SHP77 treated with DMSO at 0.1 percent for 48 hours (cell line): ENCODE measurements at regions not wholly inside any gene's neighbourhood (a gene's known extent, or its start where the extent isn't known, plus 50 kb on each side); places are given as distances from the start of the nearest gene placed in this dataset.
"Not testable (repeated sequence)": the region's sequence is repeated elsewhere in the genome, so short reads cannot be mapped to it uniquely, and the experiment has no call there.

ENCODE experiments used
- DNase-seq: peaks from one replicate; lab custom pipeline; 2025; lab: John Stamatoyannopoulos, UW

GRCh38 chr10:6692103-6692502 is 112.0 kb upstream of the PRKCQ start:
- no peak for DNase-seq

DNA sequence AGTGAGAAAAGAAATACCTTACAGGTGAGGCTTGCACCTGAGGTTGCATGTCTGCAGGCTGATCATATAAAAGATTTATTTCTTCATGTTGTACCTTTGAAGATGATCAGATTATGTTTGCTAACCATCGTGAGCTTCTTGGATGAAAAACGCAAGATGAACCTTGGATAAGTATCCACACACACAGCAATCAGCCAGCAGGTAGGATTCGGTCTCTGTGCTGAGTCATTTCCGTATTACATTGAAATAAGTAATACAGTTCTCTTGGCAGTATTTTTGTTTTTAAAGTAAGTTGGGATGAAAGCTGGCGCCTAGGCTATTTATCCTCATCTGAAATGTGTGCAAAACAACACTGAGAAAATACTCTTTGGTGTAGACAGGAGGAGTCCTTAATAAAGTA is 109.0 kb upstream of the PRKCQ start:
- DNase-seq: no peak

GRCh38 chr10:6680735-6681134 is 100.7 kb upstream of the PRKCQ start:
- no peak for DNase-seq

DNA sequence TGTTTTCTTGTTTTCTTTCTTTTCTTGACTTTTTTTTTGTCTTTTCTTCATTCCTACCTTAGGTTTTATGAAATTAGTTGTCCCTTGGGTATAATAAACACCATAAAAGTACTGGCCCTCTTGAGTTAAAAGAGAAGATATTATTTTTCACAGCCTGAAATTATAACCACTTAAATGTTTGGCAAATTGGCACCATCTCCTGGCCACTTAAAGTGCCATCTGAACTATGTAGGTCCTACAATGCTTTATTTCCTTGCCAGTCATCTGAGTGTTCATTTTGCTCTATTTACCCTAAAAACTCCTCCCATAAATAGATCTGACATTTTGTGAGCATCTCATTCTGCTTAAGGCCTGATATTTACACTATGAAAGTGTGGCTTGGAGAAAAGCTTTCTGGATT is 98.9 kb upstream of the PRKCQ start:
- DNase-seq: no peak

DNA sequence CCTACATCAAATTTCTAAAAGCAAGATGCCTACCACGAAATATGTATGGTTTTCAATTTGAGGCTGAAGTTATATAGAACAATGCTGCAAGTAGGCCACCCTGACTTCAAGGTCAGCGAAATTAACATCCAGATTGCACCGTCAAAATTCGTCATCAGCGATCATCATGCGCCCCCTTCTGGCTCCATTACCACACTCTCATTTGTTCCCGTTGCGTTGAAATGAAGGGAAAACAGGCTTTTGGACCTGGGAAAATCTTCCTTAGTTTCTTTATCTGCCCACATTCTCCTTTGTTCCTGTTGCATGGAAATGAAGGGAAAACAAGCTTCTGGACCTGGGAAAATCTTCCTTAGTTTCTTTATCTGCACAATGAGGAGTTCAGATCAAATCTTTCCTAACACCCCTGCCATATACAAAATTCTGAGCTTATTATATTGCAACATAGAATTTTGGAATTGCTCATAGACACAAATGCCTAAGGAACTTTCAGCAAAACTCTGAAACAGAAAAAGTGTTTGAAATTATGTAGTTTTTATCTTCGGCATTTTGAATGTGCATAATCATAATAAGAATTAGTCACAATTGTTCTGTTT is 98.2 kb upstream of the PRKCQ start:
- DNase-seq: peak; percentile 1

DNA sequence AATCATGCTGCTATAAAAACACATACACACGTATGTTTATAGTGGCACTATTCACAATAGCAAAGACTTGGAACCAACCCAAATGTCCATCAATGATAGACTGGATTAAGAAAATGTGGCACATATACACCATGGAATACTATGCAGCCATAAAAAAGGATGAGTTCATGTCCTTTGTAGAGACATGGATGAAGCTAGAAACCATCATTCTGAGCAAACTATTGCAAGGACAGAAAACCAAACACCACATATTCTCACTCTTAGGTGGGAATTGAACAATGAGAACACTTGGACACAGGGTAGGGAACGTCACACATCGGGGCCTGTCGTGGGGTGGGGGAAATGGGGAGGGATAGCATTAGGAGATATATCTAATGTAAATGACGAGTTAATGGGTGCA is 97.1 kb upstream of the PRKCQ start:
- DNase-seq: not testable (repeated sequence)

GRCh38 chr10:6674291-6674690 is 94.2 kb upstream of the PRKCQ start:
- no peak for DNase-seq

GRCh38 chr10:6671976-6672375 is 91.9 kb upstream of the PRKCQ start:
- no peak for DNase-seq

DNA sequence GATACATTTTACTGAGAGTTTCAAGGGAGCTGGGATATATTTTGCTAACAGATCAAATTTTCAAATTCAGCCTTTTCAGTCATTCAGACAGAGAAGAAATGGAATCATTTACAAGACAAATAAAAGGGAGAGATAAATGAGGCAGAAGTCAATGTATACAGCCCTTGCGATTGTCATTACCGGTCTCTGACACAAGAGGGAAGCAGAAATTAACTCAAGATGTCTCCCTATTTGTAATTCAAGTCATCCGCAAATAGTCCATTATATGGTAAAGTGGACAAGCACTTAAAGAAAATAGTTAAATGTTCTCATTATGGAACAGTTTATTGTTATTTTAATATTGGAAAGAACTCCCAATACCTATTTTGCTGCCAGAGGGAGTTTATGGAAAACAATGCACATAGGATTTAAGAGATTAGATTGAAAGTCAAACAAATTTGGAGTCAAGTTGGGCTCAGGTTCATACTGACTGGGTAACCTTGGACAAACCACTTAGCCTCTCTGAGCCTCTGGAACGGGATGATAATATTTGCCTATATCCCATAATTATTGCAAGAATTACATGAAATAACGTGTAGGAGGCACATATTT is 89.3 kb upstream of the PRKCQ start:
- peak; percentile 36 for DNase-seq

DNA sequence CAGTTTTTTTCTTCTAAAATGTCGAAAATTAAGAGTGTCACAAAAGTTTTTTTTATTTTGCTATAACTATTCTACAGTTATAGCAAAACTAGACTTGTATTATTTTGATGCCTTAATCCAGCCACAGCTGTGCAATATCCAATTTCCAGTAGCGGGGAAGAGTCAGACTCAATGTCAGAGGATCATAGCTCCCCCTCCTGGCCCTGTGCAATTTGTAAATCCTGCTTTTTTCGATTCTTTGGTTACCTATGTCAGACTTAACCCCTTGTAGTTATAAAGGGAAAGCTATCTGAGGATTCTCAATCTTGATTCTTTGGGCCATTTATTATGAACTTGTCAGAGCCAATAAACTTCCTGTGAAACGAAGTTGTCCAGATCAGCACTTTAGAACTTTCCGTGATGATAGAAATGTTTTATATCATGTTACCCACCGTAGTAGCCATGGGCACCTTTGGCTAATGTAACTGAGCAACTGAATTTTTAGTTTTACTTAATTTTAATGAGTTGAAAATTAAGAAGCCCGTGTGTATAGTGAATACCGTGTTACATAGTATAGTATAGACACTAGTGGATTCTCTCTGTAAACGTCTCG is 87.7 kb upstream of the PRKCQ start:
- DNase-seq: peak; percentile 54

DNA sequence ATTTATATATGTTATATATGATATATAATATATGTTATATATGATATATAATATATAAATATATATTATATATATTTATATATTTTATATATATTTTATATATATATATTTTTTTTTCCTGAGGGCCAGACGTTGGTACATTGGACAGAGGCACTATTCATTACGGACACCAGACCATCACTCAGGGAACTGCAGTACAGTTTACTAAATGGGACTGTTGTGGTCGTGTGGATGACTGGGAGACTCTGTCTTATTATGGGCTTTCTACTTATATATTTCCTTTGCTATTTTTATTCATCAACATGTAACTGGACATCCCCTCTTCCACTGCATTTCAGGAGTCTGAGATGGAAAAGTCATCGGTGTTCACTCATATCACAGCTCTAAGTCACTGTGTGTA is 87.1 kb upstream of the PRKCQ start:
- DNase-seq: no peak

DNA sequence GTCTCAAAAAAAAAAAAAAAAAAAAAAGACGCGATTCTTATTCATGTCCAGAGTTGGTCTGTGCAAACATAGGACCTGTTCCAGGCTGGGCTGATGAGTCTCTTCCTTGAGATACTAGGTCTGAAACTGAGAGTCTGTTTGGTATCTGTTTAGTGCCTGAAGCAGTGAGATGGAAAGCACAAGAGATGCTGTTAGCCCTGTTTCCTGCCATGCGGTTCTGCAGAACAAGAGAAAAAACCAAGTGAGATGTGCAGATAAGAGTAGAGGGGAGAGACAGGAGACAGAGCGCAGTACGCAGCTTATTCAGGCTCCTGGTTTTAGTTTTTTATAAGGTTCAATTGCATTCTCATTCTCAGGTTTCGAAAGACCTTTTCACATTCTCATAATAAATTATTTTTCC is 85.8 kb upstream of the PRKCQ start:
- DNase-seq: no peak

DNA sequence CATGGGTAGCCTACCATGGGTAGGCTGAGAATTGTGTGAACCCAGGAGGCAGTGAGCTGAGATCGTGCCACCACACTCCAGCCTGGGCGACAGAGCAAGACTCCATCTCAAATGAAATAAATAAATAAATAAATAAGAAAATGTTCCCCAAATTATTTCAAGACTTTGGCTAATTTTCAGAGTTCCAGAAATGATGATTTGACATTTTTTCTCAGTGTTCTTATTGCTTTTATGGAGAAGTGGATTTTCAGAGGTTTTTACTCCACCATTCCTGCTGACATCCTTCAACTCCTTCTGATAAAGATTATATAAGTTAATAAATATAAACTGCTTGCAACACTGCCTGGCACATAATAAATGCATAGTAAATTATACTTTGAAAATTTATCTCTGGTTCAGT is 80.4 kb upstream of the PRKCQ start:
- no peak for DNase-seq

DNA sequence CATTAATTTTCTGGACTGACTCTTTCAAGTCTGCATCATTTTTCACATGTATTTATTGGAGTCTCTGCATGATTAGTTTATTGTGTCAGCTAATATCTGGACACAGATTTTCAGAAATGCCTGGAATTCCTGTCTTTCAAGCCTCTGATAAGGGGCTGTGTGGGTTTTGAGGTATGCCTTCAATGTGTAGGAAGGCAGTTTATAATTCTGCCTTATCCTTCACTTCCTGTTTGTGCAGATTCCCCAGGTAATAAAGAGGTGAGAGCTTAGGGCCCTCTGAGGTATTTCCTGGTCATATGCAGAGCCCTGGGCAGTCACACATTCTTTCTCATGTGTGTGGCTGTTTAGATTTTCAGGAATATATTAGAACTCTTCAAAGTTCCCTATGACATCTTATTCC is 79.4 kb upstream of the PRKCQ start:
- DNase-seq: no peak

DNA sequence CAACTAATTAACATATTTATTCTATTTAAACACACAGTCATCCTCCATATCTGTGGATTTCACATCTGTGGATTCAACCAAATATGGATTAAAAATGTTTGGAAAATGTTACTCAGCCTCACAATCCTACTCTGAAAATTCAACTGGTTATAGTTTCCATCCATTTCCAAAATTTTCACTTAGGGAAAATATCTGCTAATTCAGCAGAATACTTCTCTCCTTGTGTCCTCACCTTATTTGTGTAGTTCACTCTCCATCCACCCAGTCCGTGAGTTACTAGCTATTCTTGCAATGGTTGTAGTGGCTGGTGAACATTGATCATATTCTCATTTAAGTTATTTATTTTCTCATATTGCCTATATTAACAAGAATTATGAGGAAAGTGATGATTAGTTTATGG is 77.6 kb upstream of the PRKCQ start:
- DNase-seq: no peak

- no peak for DNase-seq
Observed at GRCh38 chr10:6657196-6657595, 77.1 kb upstream of the PRKCQ start.

GRCh38 chr10:6654571-6654970 is 74.5 kb upstream of the PRKCQ start:
- DNase-seq: no peak

- no peak for DNase-seq
Observed at GRCh38 chr10:6650586-6650985, 70.5 kb upstream of the PRKCQ start.

- DNase-seq: no peak
Observed at GRCh38 chr10:6649903-6650302, 69.8 kb upstream of the PRKCQ start.

DNA sequence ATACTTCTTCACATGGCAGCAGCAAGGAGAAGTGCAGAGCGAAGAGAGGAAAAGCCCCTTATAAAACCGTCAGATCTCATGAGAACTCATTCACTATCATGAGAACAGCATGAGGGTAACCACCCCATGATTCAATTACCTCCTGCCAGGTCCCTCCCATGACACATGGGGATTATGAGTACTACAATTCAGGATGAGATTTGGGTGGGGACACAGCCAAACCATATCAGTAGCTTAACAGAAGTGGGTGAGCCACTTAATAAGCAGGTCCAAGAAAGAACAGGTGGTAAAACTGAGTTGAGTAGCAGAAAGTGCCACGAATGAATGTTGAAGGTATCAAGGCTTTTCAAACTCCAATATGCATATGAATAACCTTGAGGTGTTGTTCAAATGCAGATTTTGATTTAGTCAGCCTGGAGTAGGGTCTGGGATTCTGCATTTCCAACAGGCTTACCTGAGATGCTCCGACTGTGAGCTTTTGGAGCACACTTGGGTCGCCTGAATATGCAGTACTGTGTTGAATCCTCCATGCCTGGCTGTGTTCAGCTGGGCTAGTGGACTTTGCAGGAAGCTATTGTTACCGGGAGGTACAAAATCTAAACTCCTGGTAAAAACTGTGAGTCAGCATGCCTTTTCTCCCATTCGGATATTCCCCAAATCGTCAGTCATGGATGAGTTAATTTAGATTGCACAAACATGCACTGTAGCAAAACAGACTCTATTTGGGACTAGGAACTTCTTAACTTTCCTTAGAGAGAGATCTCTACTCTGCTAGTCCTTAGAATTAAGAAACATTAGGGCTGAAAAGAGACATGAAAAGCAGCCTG is 69.0 kb upstream of the PRKCQ start:
- no peak for DNase-seq

GRCh38 chr10:6647811-6648526 is 67.9 kb upstream of the PRKCQ start:
- DNase-seq: no peak

DNA sequence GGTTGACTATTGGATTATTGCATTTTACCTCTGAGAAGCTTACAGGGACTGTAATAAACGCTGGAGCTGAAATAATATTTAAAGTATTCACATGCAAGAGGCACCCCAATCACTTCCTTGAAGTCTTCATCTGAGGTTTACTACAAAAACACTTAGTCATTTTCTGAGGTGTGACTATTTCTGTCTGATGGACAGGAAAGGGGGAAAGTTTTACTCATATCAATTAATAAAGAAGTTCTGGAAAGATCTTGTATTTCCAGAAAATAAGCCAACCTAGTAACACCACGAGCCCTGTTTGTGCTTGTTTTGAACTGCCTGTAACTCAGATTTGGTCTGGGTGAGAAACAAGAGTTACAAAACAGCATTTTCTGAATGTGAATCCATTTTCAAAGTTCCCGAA is 63.9 kb upstream of the PRKCQ start:
- no peak for DNase-seq

- DNase-seq: no peak
Observed at GRCh38 chr10:6642876-6643275, 62.8 kb upstream of the PRKCQ start.
